Activated T-cell treated with anti-CD3 and anti-CD28 coated beads for 48 hours (primary cell): ENCODE measurements at regions not wholly inside any gene's neighbourhood (a gene's known extent, or its start where the extent isn't known, plus 50 kb on each side); places are given as distances from the start of the nearest gene placed in this dataset.

ENCODE experiments used
- DNase-seq: peaks from one replicate; pipeline ENCODE4 v3.0.0-alpha.2; 2020; ENCODE audit warnings: low read depth

GRCh38 chr18:52289392-52289791 is 50.6 kb upstream of the DCC start:
- no peak for DNase-seq
